Esophagus muscularis mucosa (tissue), 3 donors: ENCODE measurements at regions not wholly inside any gene's neighbourhood (a gene's known extent, or its start where the extent isn't known, plus 50 kb on each side); places are given as distances from the start of the nearest gene placed in this dataset.

Experiments
- POLR2A ChIP-seq: fragments of 450-650 bp; IDR thresholded peaks from one replicate; pipeline ENCODE4 v1.6.1; 2017; ENCODE audit warnings: antibody characterized with exemption, moderate library complexity, mild to moderate bottlenecking, low read depth
- POLR2AphosphoS5 ChIP-seq, 2 donors: sonication (generic); formaldehyde crosslinking; IDR thresholded peaks; one replicate each; pipeline ENCODE4 v1.6.1; 2017; ENCODE audit warnings: antibody characterized with exemption in 2 of 2
- TF ChIP-seq, protein P1 (sequence below), 3 experiments: fragments of 200-600 bp in 2 of 3; fragments of 450-650 bp in 1 of 3; sonication (generic) in 2 of 3; IDR thresholded peaks; one replicate each; pipeline ENCODE4 v1.5.1; 2017 to 2019; ENCODE audit warnings: antibody characterized with exemption in 3 of 3, mild to moderate bottlenecking in 2 of 3, moderate library complexity in 1 of 3

- TF ChIP-seq, protein P1, sequence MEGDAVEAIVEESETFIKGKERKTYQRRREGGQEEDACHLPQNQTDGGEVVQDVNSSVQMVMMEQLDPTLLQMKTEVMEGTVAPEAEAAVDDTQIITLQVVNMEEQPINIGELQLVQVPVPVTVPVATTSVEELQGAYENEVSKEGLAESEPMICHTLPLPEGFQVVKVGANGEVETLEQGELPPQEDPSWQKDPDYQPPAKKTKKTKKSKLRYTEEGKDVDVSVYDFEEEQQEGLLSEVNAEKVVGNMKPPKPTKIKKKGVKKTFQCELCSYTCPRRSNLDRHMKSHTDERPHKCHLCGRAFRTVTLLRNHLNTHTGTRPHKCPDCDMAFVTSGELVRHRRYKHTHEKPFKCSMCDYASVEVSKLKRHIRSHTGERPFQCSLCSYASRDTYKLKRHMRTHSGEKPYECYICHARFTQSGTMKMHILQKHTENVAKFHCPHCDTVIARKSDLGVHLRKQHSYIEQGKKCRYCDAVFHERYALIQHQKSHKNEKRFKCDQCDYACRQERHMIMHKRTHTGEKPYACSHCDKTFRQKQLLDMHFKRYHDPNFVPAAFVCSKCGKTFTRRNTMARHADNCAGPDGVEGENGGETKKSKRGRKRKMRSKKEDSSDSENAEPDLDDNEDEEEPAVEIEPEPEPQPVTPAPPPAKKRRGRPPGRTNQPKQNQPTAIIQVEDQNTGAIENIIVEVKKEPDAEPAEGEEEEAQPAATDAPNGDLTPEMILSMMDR (IDR thresholded peaks at IDR 0.05), result no peak
- TF ChIP-seq POLR2A, result no peak
- no peak for TF ChIP-seq POLR2AphosphoS5 (IDR thresholded peaks at IDR 0.05)
Measured at GRCh38 chr9:120158221-120158620, 421.7 kb downstream of the CDK5RAP2 start.
